Raji (cell line): ENCODE measurements at regions not wholly inside any gene's neighbourhood (a gene's known extent, or its start where the extent isn't known, plus 50 kb on each side); places are given as distances from the start of the nearest gene placed in this dataset.

Source experiments
- POLR2A ChIP-seq: IDR thresholded peaks from 2 replicates; pipeline ENCODE4 v1.6.1; 2011; ENCODE audit warnings: low read depth, low read length, control low read depth; ENCODE audit not compliant: insufficient read depth

- TF ChIP-seq POLR2A, result no peak
Observed at GRCh38 chr16:13332713-13333255, 431.4 kb downstream of the SHISA9 start.

DNA sequence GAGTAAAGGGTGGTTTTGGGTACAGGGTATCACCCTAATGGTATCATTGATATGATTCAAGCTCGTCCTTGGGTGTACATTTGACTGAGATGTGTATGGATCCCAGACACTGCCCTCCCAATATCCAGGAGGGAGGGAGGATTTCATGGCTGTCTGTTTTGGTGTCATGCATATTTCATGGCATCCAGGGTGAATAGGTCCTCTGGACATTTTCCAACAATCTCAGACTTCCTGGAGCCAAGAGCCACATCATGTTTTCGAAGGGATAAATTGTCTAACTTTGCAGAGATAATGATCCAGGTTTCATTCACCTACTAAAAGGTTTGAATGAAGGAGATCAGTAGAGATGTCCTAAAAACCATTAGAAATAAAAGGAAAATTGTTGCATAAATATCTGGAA lies 431.9 kb downstream of the SHISA9 start:
- no peak for TF ChIP-seq POLR2A

- TF ChIP-seq POLR2A, result no peak
Observed at GRCh38 chr16:13335879-13336278, 434.5 kb downstream of the SHISA9 start.

DNA sequence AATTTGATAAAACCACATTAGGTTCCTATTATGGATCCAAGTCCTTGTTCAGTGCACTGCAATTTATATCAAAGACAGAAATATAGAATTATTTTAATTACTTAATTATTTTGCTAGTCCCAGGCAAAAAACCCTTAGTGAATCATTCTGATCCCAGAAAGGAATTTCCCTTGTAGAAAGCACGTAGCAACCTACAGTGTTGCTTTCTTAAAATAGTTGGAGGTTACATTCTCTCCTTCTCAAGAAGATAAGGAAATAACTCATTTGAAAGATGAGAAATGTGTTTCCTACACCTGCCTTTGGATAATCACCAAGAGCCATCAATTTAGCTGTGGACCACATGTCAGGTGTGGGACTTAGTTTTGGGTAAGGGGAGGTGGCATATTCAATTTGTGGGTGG lies 434.9 kb downstream of the SHISA9 start:
- TF ChIP-seq POLR2A, result no peak

DNA sequence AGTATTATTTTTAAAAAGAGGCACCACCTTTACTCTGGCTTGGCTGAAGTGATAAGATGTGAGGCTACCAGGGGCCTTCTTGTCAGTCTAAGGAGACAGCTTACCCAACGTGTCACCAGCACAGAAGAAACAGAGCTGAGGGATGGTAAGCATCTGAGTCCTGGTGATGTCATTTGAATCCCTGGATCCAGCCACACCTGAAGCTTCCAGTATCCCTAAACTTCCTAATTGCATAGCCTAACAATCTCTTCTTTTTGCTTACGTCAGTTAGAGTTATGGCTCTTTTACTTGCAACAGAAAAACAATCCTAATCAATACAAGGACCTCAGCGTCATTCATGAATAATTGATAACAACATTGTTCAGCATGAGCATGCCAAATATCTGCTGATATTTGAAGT lies 436.6 kb downstream of the SHISA9 start:
- no peak for TF ChIP-seq POLR2A

- TF ChIP-seq POLR2A, result no peak
Observed at GRCh38 chr16:13342675-13343074, 441.3 kb downstream of the SHISA9 start.

DNA sequence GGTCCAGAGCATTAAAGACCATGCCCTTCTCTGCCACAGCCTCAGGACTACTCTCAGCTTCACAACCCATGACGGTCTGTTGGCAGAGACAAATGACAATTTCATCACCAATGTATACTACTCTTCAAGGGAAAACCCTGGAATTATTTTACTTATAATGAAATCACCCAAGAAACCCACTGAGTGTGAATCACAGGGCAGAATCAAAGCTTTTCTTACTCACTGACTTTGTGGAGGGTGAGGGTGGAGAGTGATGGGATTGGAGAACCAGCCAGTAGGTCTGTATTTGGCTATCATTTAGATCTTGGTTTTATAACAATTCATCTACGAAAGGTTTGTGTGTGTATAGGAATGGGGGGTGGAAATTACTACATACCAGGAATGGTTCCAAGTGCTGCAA lies 442.6 kb downstream of the SHISA9 start:
- no peak for TF ChIP-seq POLR2A

- no peak for TF ChIP-seq POLR2A
Observed at GRCh38 chr16:13348416-13348815, 447.0 kb downstream of the SHISA9 start.

DNA sequence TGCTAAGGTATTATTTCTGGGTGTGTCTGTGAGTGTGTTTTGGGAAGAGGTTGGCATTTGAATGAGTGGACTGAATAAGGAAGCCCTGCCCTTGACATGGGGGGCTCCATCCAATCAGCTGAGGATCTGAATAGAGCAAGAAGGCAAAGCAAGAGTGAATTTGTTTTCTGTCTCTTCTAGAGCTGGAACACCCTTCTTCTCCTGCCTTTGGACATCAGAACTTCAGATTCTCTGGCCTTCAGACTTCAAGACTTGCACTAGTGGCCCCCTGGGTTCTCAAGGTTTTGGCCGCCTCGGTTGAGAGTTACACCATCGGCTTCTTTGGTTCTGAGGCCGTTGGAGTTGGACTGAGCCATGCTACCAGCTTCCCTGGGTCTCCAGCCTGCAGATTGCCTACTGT lies 448.6 kb downstream of the SHISA9 start:
- TF ChIP-seq POLR2A, result no peak

GRCh38 chr16:13351181-13351580 lies 449.8 kb downstream of the SHISA9 start:
- no peak for TF ChIP-seq POLR2A

- TF ChIP-seq POLR2A, result no peak
Observed at GRCh38 chr16:13351601-13352217, 450.3 kb downstream of the SHISA9 start.

- no peak for TF ChIP-seq POLR2A
Observed at GRCh38 chr16:13359835-13360234, 458.4 kb downstream of the SHISA9 start.

GRCh38 chr16:13372421-13372820 lies 471.0 kb downstream of the SHISA9 start:
- no peak for TF ChIP-seq POLR2A

DNA sequence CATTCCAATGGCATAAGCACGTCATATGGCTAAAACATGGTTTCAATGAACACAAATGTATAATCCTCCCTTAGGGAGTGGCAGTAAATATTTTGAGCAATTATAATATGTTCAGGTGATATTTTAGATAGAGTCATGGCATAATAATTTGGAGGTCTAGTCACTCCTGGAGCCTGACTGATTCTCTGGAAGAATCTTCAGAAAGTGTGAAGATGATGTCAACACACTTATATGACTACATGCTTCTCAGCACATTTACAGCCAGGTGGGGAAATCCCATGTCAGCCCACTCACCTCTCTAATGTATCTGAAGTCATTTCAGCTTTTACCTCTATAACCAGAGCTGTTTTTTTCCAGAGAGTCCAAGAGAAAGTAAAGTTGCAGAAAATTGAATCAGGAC lies 474.8 kb downstream of the SHISA9 start:
- no peak for TF ChIP-seq POLR2A

DNA sequence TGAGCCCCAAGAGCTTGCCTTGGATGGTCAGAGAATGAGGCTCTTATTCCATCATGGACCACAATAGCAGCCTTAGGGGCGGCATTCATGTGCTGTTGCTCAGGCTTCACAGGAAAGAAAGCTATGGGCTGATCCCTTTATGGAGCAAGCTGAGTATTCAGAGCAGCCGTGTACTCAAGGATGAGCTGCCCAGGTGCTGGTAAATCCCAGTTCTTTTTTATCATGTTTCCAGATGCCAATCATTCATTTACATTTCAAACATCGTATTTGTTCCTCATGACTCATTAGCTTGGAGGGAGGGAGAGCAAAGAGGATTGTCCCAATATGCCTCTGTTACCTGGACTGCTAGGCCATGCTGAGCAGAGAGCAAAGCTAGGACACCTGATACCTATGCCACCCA lies 475.7 kb downstream of the SHISA9 start:
- no peak for TF ChIP-seq POLR2A

- no peak for TF ChIP-seq POLR2A
Observed at GRCh38 chr16:13378151-13378550, 476.8 kb downstream of the SHISA9 start.

- no peak for TF ChIP-seq POLR2A
Observed at GRCh38 chr16:13379266-13379665, 477.9 kb downstream of the SHISA9 start.
